GM21723 (cell line): ENCODE measurements at regions not wholly inside any gene's neighbourhood (a gene's known extent, or its start where the extent isn't known, plus 50 kb on each side); places are given as distances from the start of the nearest gene placed in this dataset.
A peak's percentile ranks its signal among the peaks of the same experiment; 100 is the strongest.

Source experiments
- ATAC-seq: cut with Tn5 transposase; IDR thresholded peaks from one replicate; pipeline ENCODE4 v1.9.1; 2021; ENCODE audit warnings: mild to moderate bottlenecking, moderate library complexity; ENCODE audit not compliant: unreplicated experiment

DNA sequence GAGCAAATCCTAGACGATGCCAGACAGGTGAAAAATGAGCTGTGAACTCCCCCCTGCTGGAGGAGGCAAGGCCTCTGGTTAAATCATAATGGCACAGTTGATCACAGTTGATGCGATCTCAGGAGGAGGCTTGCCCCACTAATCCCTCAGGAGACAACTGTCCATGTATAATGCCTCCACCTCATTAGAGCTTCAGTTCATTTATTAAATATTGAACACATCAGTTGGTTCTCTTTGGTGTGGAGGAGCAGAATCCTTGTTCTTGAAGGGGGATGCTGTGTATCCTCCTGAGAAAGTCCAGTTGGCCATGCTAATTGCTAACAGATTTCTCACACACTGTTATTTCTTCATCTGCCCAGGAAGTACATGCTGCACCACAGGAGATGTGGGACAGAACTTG, 290.5 kb downstream of the IGSF11 start:
- no peak for ATAC-seq

GRCh38 chr3:118754406-118755252, 280.0 kb downstream of the IGSF11 start:
- ATAC-seq: no peak

- ATAC-seq: no peak
Observed at GRCh38 chr3:118755253-118755801, 279.3 kb downstream of the IGSF11 start.

DNA sequence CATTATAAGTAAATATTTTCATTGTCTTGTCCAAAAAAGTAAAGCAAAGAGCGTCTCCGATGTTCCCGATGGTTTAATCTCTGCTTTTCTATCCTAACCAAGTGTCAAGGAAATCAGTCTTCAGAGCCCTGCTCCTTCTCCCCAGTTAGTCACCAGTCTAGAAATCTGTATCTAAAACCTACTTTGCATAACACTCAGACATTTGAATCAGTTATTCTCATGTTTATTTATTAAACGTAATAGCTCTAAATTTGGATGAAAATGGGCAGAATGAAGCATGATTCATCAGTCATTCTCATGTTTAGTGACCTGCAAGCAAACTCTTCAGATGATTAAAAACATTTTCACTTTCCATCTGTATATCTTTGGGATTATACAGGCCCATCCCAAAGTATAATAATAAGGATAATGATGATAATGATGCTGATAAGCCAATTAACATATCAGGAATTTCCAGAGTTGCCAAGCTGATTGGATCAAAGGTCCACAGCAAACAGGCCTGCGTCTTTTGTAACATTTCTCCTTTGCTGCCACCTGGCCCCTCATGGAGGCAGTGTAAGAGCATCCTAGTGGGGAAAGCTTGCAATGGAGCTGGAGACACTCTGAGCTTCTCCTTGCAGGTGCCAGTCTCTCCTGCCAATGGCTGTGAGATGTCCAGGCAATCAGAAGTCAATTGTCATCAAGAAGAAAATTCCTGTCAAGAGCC, 273.9 kb downstream of the IGSF11 start:
- ATAC-seq: no peak

GRCh38 chr3:118761291-118761606, 273.4 kb downstream of the IGSF11 start:
- ATAC-seq: no peak

GRCh38 chr3:118765636-118766305, 268.9 kb downstream of the IGSF11 start:
- no peak for ATAC-seq

DNA sequence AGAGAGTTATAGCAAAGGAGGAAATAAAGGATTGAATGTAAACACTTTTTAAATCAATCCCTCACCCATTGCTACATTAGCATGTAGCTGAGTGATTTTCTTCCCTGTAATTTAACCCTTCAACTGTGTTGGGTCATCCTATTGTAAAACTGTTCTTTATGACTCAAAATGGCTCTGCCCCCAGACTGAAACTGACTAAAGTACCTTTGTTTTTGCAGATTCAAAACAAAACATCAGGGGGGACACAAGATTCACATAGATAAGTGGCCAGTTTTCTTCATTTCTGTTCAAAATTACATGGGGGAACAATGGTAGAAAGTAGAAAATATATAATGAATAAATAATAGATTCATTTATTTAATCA, 268.4 kb downstream of the IGSF11 start:
- ATAC-seq: no peak

DNA sequence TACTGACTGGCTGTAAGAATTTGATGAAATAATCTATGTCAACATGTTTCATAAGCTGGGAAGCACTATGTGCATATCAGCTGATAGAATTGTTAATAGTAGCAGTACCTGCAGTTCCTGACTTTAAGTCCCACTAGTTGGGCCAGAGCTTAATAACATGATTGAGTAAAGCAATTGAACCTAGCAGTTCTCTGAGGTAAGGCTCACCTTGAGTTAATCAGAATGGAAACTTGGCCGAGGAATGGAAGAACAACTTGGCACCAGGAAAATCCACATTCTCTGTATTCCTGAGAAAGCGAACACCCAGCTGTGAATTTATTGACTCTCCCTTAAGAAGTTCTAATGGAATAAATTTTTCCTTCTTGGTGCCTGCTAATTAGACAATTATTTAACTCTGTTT, 262.6 kb downstream of the IGSF11 start:
- ATAC-seq: no peak

DNA sequence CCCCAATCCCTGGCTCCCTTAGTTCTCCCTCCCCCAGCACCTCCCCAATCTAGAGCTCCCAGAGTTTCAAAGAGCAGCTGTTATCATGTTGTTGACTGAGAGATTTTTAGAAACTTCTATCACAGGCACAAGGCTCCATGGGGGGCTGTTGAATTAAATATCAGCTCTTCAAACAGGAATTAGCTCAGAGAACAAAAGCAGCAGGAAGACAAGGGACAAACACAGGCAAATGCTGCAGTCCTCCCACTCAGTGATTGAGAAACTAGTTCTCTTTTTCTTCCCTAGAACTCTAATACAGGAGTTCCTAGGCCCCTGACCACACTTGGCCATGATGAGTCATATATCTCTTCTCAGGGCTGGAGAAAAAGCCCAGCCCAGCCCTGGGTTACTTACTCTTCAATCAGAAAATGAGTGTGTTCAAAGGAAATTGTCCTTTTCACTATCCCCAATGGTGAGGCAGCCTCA, 262.1 kb downstream of the IGSF11 start:
- ATAC-seq: peak; percentile 97

GRCh38 chr3:118775021-118775420, 259.6 kb downstream of the IGSF11 start:
- ATAC-seq: no peak

- no peak for ATAC-seq
Observed at GRCh38 chr3:118778201-118778600, 256.4 kb downstream of the IGSF11 start.

DNA sequence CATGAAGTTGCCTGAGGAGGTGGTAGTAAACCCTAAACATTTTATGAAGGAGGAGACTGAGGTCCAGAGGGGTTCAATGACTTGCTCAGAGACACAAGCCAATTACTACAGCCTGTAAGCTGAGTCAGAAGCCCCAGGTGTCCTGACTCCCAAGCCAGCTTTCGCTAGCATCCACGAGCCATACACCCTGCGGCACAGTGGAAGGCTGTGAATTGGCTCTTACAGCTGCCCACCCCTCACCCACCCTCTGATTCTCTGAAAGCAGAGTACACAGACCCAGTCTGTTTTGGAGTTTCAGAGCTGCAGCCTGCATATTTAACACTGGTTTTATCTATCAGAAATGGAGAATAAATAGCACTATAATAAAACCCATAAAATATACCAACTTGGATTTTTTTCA, 253.4 kb downstream of the IGSF11 start:
- no peak for ATAC-seq

DNA sequence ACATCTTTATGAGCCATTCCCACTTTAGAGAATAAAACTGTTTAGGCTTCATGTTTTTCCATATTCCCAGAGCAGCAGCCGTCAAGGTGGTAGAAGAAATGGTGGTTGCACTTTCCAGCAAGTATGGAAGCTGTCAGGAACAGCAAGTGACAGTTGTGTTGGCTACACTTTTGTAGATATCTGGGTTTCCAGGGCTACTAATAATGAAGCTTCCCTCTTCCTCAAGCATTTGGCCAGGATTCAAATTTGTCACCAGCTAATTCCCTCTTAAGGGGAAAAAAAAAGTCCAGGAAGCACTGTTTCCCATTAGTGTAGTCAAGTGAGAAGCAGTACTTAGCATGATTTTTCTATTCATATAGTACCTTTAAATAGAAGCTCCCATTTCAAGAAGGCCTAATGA, 252.8 kb downstream of the IGSF11 start:
- ATAC-seq: no peak

- ATAC-seq: peak; percentile 82
Observed at GRCh38 chr3:118782755-118783202, 251.9 kb downstream of the IGSF11 start.

DNA sequence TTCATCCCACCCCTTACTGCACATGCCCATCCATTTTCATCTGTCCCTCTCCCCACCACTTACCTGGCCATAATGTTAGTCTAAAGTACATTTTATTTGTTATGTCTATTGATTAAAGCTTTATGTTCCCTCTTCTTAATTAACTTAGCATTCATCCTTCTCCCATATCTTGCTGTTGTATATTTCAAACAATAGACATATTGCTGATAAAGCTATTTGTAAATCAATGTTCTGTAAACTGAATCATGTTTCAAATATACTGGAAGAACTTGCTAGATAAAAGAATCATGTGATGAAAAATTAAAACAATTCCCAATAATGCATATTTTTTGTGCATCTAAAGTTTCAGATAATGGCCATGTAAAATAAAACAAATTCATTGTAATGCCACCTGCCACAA, 249.2 kb downstream of the IGSF11 start:
- ATAC-seq: no peak

GRCh38 chr3:118791246-118791645, 243.4 kb downstream of the IGSF11 start:
- no peak for ATAC-seq

- peak; percentile 47 for ATAC-seq
Observed at GRCh38 chr3:118792191-118792590, 242.5 kb downstream of the IGSF11 start.

GRCh38 chr3:118793176-118793575, 241.5 kb downstream of the IGSF11 start:
- ATAC-seq: no peak

- ATAC-seq: no peak
Observed at GRCh38 chr3:118799303-118799702, 235.3 kb downstream of the IGSF11 start.

- ATAC-seq: no peak
Observed at GRCh38 chr3:118801899-118802298, 232.7 kb downstream of the IGSF11 start.

GRCh38 chr3:118802325-118803095, 232.1 kb downstream of the IGSF11 start:
- ATAC-seq: no peak
